ENCODE measurements at regions not wholly inside any gene's neighbourhood (a gene's known extent, or its start where the extent isn't known, plus 50 kb on each side); places are given as distances from the start of the nearest gene placed in this dataset.

GRCh38 chr4:159526172-159526571 is 423.3 kb downstream of the RAPGEF2 start:
- Histone ChIP-seq H3K79me2 (ENCODE audit: low read length) (no peaks in the 10 kb centered on the region), H3K4me3 (ENCODE audit: low read length) (no peak overlapping the region), H3K36me3 (replicated peaks; ENCODE audit: low read depth, low read length) (no peaks in the 10 kb centered on the region), H3K4me1 (ENCODE audit: low read length) (no peaks in the 10 kb centered on the region), H4K20me1 (ENCODE audit: insufficient read depth, low read length) (no peaks in the 10 kb centered on the region), H3K27ac (ENCODE audit: low read length) (no peak overlapping the region), H3K27me3 (ENCODE audit: low read depth, low read length) (no peaks in the 10 kb centered on the region), H3K9ac (ENCODE audit: low read length) (no peak overlapping the region), H2AFZ (ENCODE audit: low read depth, low read length) (no peak overlapping the region), H3K4me2 (ENCODE audit: low read length) (no peak overlapping the region), H3K9me3 (ENCODE audit: insufficient read depth, low read length) (0 out of 2 replicates have a peak, but pooled peaks cover 2% of the 10 kb centered on the region)
- TF ChIP-seq EZH2phosphoT487 (IDR thresholded peaks at IDR 0.05; ENCODE audit: low read depth) (no peak), CTCF (IDR thresholded peaks at IDR 0.05; ENCODE audit: low read depth, low read length) (no peak)

- H3K4me2 ChIP-seq (ENCODE audit: low read length), result no peak overlapping the region
- H3K79me2 ChIP-seq (ENCODE audit: low read length), result no peaks in the 10 kb centered on the region
- TF ChIP-seq EZH2phosphoT487 (IDR thresholded peaks at IDR 0.05; ENCODE audit: low read depth), result no peak
- TF ChIP-seq CTCF (IDR thresholded peaks at IDR 0.05; ENCODE audit: low read depth, low read length), result no peak
- H3K36me3 ChIP-seq (replicated peaks; ENCODE audit: low read depth, low read length), result no peaks in the 10 kb centered on the region
- H3K4me1 ChIP-seq (ENCODE audit: low read length), result no peaks in the 10 kb centered on the region
- H3K27ac ChIP-seq (ENCODE audit: low read length), result no peak overlapping the region
- no peaks in the 10 kb centered on the region for H3K27me3 ChIP-seq (ENCODE audit: low read depth, low read length)
- H4K20me1 ChIP-seq (ENCODE audit: insufficient read depth, low read length), result no peaks in the 10 kb centered on the region
- H3K9me3 ChIP-seq (ENCODE audit: insufficient read depth, low read length), result peaks cover 3% of the 10 kb centered on the region; the same call in 1 of the 2 replicates
- H3K9ac ChIP-seq (ENCODE audit: low read length), result no peak overlapping the region
- H2AFZ ChIP-seq (ENCODE audit: low read depth, low read length), result no peak overlapping the region
- H3K4me3 ChIP-seq (ENCODE audit: low read length), result no peak overlapping the region
Measured at GRCh38 chr4:159534655-159535054, 431.8 kb downstream of the RAPGEF2 start.

GRCh38 chr4:159538556-159538955 is 435.7 kb downstream of the RAPGEF2 start:
- H3K36me3 ChIP-seq (replicated peaks; ENCODE audit: low read depth, low read length), result no peaks in the 10 kb centered on the region
- TF ChIP-seq CTCF (IDR thresholded peaks at IDR 0.05; ENCODE audit: low read depth, low read length), result no peak
- TF ChIP-seq EZH2phosphoT487 (IDR thresholded peaks at IDR 0.05; ENCODE audit: low read depth), result no peak
- H4K20me1 ChIP-seq (ENCODE audit: insufficient read depth, low read length), result no peaks in the 10 kb centered on the region

GRCh38 chr4:159540038-159540437 is 437.2 kb downstream of the RAPGEF2 start:
- Histone ChIP-seq H3K4me1 (ENCODE audit: low read length) (no peaks in the 10 kb centered on the region), H2AFZ (ENCODE audit: low read depth, low read length) (no peak overlapping the region), H3K36me3 (replicated peaks; ENCODE audit: low read depth, low read length) (no peaks in the 10 kb centered on the region), H3K9ac (ENCODE audit: low read length) (no peak overlapping the region), H3K4me2 (ENCODE audit: low read length) (no peak overlapping the region), H3K27me3 (ENCODE audit: low read depth, low read length) (no peaks in the 10 kb centered on the region), H3K9me3 (ENCODE audit: insufficient read depth, low read length) (peaks cover 2% of the 10 kb centered on the region; the same call in 1 of the 2 replicates), H4K20me1 (ENCODE audit: insufficient read depth, low read length) (no peaks in the 10 kb centered on the region), H3K79me2 (ENCODE audit: low read length) (no peaks in the 10 kb centered on the region), H3K27ac (ENCODE audit: low read length) (no peak overlapping the region), H3K4me3 (ENCODE audit: low read length) (no peak overlapping the region)
- TF ChIP-seq CTCF (IDR thresholded peaks at IDR 0.05; ENCODE audit: low read depth, low read length) (no peak), EZH2phosphoT487 (IDR thresholded peaks at IDR 0.05; ENCODE audit: low read depth) (no peak)

More at GRCh38 chr4:159538556-159538955, 435.7 kb downstream of the RAPGEF2 start:
- Histone ChIP-seq H3K4me3 (ENCODE audit: low read length) (no peak overlapping the region), H2AFZ (ENCODE audit: low read depth, low read length) (no peak overlapping the region), H3K27ac (ENCODE audit: low read length) (no peak overlapping the region), H3K9me3 (ENCODE audit: insufficient read depth, low read length) (peaks cover 3% of the 10 kb centered on the region; the same call in 1 of the 2 replicates), H3K4me2 (ENCODE audit: low read length) (no peak overlapping the region), H3K9ac (ENCODE audit: low read length) (no peak overlapping the region), H3K79me2 (ENCODE audit: low read length) (no peaks in the 10 kb centered on the region), H3K27me3 (ENCODE audit: low read depth, low read length) (no peaks in the 10 kb centered on the region), H3K4me1 (ENCODE audit: low read length) (no peaks in the 10 kb centered on the region)

Data from OCI-LY3 (cell line).